GM12873 (cell line): ENCODE measurements at regions not wholly inside any gene's neighbourhood (a gene's known extent, or its start where the extent isn't known, plus 50 kb on each side); places are given as distances from the start of the nearest gene placed in this dataset.

Experiments used
- TF ChIP-seq, protein P1 (sequence below): IDR thresholded peaks from 2 replicates; pipeline ENCODE4 v1.5.1; 2012; ENCODE audit warnings: low read depth, mild to moderate bottlenecking, moderate library complexity, low read length, control low read depth; ENCODE audit not compliant: insufficient read depth; ENCODE audit errors: missing control alignments

DNA sequence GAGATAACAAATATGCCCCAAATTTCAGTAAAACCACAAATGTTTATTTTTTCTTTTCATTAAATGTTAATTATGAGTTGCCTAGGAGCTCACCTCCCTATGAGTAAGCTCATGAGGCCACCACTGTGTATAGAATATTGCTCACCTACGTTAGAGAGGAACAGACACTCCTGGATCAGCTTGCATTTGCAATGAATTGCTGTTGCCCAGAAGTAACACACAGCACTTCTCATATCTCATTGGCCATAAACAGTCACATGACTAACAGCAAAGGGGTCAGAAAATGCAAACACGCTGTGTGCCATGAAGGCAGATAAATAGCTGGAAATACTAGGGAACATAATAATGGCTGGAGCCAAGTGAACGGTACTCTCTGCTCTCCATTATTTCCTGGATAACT, 89.0 kb upstream of the GALNT5 start:
- TF ChIP-seq, protein P1, sequence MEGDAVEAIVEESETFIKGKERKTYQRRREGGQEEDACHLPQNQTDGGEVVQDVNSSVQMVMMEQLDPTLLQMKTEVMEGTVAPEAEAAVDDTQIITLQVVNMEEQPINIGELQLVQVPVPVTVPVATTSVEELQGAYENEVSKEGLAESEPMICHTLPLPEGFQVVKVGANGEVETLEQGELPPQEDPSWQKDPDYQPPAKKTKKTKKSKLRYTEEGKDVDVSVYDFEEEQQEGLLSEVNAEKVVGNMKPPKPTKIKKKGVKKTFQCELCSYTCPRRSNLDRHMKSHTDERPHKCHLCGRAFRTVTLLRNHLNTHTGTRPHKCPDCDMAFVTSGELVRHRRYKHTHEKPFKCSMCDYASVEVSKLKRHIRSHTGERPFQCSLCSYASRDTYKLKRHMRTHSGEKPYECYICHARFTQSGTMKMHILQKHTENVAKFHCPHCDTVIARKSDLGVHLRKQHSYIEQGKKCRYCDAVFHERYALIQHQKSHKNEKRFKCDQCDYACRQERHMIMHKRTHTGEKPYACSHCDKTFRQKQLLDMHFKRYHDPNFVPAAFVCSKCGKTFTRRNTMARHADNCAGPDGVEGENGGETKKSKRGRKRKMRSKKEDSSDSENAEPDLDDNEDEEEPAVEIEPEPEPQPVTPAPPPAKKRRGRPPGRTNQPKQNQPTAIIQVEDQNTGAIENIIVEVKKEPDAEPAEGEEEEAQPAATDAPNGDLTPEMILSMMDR = no peak

DNA sequence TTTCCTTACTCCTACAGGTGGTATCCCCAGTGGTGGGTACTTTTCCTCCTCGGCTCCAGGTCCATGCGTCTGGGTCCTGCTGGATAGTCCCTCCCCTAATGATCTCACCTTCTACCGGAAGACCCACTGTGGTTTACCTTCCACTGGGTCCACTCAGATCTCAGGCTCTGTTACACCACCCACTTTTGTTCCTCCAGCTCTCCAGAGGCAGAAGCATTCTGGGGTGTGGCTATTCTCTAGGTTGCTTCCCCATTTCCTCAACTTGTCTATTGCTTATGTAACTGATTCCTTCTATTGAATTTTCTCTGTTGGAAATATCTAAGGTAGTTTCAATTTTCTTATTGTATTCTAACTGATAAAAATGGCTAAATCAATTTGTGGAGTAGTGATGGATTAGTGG, 87.6 kb upstream of the GALNT5 start:
- TF ChIP-seq, protein P1 = no peak

DNA sequence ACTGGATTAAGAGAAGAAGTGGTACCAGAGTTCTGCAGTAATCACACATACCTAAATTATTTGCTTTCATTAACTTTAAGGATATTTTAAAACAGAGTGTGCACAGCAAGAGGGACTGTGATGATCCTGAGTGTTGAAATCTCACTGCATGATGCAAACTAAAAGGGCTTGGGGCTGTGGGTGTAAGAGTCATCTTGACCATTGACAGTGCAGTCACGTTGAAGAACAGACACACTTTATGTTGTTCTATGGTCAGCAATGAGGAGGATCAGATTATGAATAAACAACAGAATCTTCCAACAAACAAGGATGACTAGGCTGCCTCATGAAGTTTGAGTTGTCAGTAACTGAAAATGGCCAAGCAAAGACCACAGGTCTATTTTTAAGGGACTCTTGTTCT, 87.2 kb upstream of the GALNT5 start:
- TF ChIP-seq, protein P1 = no peak

DNA sequence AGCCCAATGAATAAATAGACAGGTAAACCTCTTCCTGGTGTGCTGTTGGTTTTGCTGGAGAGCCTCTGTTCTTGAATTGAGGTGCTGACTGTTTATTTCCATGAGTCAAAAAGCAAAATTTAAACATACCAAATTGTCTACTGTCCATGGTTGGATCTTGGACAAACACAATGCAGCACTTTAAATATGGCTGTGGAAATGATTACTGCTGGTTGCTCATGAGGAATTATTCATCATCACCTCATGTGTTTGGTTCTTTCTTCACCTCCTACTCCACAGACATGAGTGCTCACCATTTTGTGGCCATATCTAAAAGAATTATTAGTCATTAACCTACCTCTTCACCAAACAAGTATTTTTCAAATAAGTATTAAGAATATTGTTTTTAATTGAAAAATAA, 85.3 kb upstream of the GALNT5 start:
- TF ChIP-seq, protein P1 = no peak

DNA sequence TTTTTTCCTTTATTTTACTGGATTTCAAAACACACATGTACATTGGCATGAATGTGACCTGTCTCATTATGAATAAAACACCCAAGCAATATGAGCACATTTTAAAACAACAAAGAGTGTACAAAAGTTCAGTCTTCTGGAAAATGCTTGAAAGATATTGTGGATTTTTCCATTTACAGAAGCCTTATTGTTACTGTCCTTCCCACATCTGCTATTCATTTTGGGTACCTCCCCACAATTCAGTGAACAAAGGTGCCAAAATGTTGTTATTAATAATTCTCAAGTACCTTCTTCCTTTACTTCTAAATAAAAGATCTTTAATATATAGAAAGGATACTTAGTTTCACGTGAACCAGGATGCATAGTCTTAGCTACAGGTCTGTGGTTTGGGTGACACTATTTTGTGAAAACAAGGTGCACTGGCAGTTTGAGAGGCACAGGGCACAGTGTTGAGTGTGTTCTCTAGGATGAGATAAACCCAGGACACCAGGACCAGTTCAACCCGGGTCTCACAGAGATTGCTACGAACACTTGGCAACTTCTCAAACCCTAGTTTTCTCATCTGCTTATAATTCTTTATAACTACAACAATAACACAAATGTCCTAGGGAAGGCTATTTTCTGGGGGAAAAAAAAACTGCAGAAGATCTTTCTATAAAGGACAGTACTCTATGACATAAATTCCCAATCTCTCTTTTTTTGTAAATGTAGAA, 84.5 kb upstream of the GALNT5 start:
- TF ChIP-seq, protein P1 = no peak

DNA sequence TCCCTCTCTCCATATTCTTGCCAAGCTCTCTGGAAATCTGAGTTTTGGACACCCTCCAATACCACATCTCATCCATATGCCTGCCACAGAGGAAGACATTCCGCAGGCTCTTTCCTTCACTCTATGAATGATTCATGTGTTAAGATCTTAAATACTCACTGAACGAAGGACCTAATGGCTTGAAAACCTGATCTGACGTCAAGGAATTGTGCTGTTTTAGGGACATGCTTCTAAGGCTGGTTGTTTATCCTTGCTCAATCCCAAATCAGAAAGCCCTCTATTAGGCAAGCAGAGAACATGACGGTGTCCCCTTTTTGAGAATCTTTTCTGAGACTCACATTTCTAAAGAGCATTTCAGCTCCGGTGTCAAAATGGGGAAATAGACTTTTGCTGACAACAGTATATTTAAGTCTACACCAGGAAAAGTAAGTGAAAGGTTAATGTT, 83.7 kb upstream of the GALNT5 start:
- TF ChIP-seq, protein P1 = no peak

DNA sequence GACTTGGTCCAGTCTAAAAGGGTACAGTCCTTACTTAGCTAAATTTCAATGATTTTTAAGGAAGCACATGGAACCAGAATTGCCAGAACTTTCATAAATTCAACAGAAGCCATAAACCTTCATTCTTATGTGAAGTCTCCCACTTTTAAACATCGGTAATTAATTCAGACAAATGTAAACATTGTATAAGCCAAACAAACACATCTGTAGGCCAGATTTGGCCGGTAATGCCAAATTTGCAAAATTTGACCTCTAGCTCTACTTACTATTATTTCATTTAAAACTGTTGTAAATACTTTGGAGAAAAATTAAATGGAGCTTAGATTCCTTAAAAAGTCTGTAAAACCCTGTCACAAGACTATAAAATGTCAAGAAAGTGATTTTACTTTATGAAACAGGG, 83.2 kb upstream of the GALNT5 start:
- TF ChIP-seq, protein P1 = no peak
